Keratinocyte (primary cell): ENCODE measurements at regions not wholly inside any gene's neighbourhood (a gene's known extent, or its start where the extent isn't known, plus 50 kb on each side); places are given as distances from the start of the nearest gene placed in this dataset.

ENCODE experiments used
- DNase-seq: peaks from one replicate; pipeline ENCODE4 v3.0.0-alpha.2; 2011; ENCODE audit warnings: low read depth, missing footprints, low spot score
- FAIRE-seq: peaks from 2 replicates; lab custom pipeline; 2011; peaks lifted over from hg19 to GRCh38; lab: Jason Lieb, UNC
- H2AFZ ChIP-seq: 2 replicates; pipeline ENCODE4 v1.6.0; 2012; ENCODE audit warnings: low read length, control low read depth, inconsistent platforms; ENCODE audit not compliant: control insufficient read depth
- H3K27ac ChIP-seq: 2 replicates; pipeline ENCODE4 v1.5.1; 2011; ENCODE audit warnings: low read length; ENCODE audit not compliant: control insufficient read depth, insufficient read depth
- H3K27me3 ChIP-seq: 3 replicates; pipeline ENCODE4 v1.6.0; 2011; ENCODE audit warnings: low read length; ENCODE audit not compliant: control insufficient read depth, insufficient read depth; ENCODE audit errors: extremely low read depth
- H3K36me3 ChIP-seq, 2 experiments: 2 replicates in 1 of 2; 3 replicates in 1 of 2; pipeline ENCODE4 v1.5.1; 2011; ENCODE audit warnings: low read length in 2 of 2, mild to moderate bottlenecking in 1 of 2; ENCODE audit not compliant: control insufficient read depth in 2 of 2, insufficient read depth in 2 of 2; ENCODE audit errors: extremely low read depth in 1 of 2
- H3K4me1 ChIP-seq: 3 replicates; pipeline ENCODE4 v1.5.1; 2011; ENCODE audit warnings: low read length; ENCODE audit not compliant: control insufficient read depth, insufficient read depth; ENCODE audit errors: extremely low read depth
- H3K4me2 ChIP-seq: 3 replicates; pipeline ENCODE4 v1.6.0; 2011; ENCODE audit warnings: low read depth, low read length; ENCODE audit not compliant: control insufficient read depth, insufficient read depth; ENCODE audit errors: extremely low read depth
- H3K4me3 ChIP-seq, 3 experiments: fragments of 200-600 bp in 1 of 3; sonication (generic) in 1 of 3; 2 replicates in 2 of 3; 3 replicates in 1 of 3; pipeline ENCODE4 v1.5.1; 2011 to 2016; ENCODE audit warnings: low read length in 3 of 3, mild to moderate bottlenecking in 3 of 3, control low read depth in 2 of 3, inconsistent platforms in 1 of 3, low read depth in 1 of 3, mixed read lengths in 1 of 3, mixed run types in 1 of 3, moderate library complexity in 1 of 3; ENCODE audit not compliant: control insufficient read depth in 2 of 3, insufficient read depth in 2 of 3; ENCODE audit errors: extremely low read depth in 1 of 3
- H3K79me2 ChIP-seq: 2 replicates; pipeline ENCODE4 v1.6.0; 2012; ENCODE audit warnings: low read length; ENCODE audit not compliant: control insufficient read depth, insufficient read depth
- H3K9ac ChIP-seq: 3 replicates; pipeline ENCODE4 v1.6.0; 2011; ENCODE audit warnings: low read length; ENCODE audit not compliant: control insufficient read depth, insufficient read depth; ENCODE audit errors: extremely low read depth
- H3K9me1 ChIP-seq: 3 replicates; pipeline ENCODE4 v1.6.0; 2011; ENCODE audit warnings: low read length; ENCODE audit not compliant: control insufficient read depth, insufficient read depth; ENCODE audit errors: extremely low read depth
- H3K9me3 ChIP-seq: 2 replicates; pipeline ENCODE4 v1.5.1; 2012; ENCODE audit warnings: low read depth, low read length; ENCODE audit not compliant: control insufficient read depth
- H4K20me1 ChIP-seq: 3 replicates; pipeline ENCODE4 v1.6.0; 2011; ENCODE audit warnings: low read length; ENCODE audit not compliant: control insufficient read depth, insufficient read depth; ENCODE audit errors: extremely low read depth
- CTCF ChIP-seq, 3 experiments: IDR thresholded peaks in 1 of 3; conservative IDR thresholded peaks in 1 of 3; optimal IDR thresholded peaks in 1 of 3; 2 replicates in 2 of 3; 3 replicates in 1 of 3; pipeline versions ENCODE3 to v1.5.1; 2011; ENCODE audit warnings: low read length in 3 of 3, mild to moderate bottlenecking in 3 of 3, moderate library complexity in 2 of 3, control low read depth in 1 of 3, inconsistent platforms in 1 of 3; ENCODE audit not compliant: insufficient read depth in 2 of 3; ENCODE audit errors: extremely low read depth in 1 of 3
- EZH2 ChIP-seq: IDR thresholded peaks from one replicate; pipeline ENCODE4 v1.6.1; 2012; ENCODE audit warnings: inconsistent platforms, mild to moderate bottlenecking, low read length, moderate library complexity
- dilution Hi-C: fragments of 300-500 bp; cut with MboI; formaldehyde crosslinking; loops from one replicate; pipeline ENCODE4 v1.7.0; 2020; ENCODE audit warnings: low sequenced_read_pairs; ENCODE audit not compliant: extremely low pct_ligation_motif_present

DNA sequence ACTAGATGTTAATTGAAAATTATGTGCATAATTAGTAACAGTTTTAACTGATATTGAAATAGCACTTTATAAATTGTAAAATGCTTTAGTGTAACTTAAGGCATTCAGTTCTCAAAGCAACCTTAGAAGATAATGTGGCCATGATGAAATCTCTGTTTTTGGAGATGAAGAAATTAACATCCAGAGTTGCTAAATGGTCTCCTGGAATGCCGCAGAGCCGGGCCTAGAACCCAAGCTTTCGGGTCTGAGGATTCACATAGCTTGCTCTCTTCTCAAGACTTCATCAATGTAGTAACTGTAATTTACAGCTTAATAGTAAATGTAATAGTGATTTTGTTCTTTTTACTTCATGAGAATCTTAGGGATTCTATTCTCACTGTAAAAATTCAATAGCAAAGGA lies 272.3 kb downstream of the HS3ST3A1 start:
- FAIRE-seq (no peak), DNase-seq (no peak)
- H3K4me2 ChIP-seq, result no peak overlapping the region
- H3K4me1 ChIP-seq, result no peaks in the 10 kb centered on the region
- no peaks in the 10 kb centered on the region for H4K20me1 ChIP-seq
- TF ChIP-seq CTCF (optimal IDR thresholded peaks at IDR 0.05 in 1 of 3, IDR thresholded peaks at IDR 0.05 in 1 of 3, conservative IDR thresholded peaks at IDR 0.05 in 1 of 3; ENCODE audit: extremely low read depth in 1 of 3, insufficient read depth in 2 of 3, low read length in 3 of 3) (no peak), EZH2 (no peak)
- dilution Hi-C loops, result no loop called here
- H3K27me3 ChIP-seq, result no peaks in the 10 kb centered on the region
- H3K4me3 ChIP-seq, result no peak overlapping the region
- H3K9ac ChIP-seq, result no peak overlapping the region
- H3K27ac ChIP-seq, result no peak overlapping the region
- H3K36me3 ChIP-seq, result no peaks in the 10 kb centered on the region
- no peaks in the 10 kb centered on the region for H3K79me2 ChIP-seq
- no peaks in the 10 kb centered on the region for H3K9me3 ChIP-seq
- H2AFZ ChIP-seq, result no peak overlapping the region
- no peaks in the 10 kb centered on the region for H3K9me1 ChIP-seq

GRCh38 chr17:13323990-13324389 lies 277.7 kb downstream of the HS3ST3A1 start:
- no peak overlapping the region for H2AFZ ChIP-seq
- DNase-seq (no peak), FAIRE-seq (no peak)
- H3K4me3 ChIP-seq, result no peak overlapping the region
- no peak for TF ChIP-seq EZH2
- TF ChIP-seq CTCF (optimal IDR thresholded peaks at IDR 0.05 in 1 of 3, IDR thresholded peaks at IDR 0.05 in 1 of 3, conservative IDR thresholded peaks at IDR 0.05 in 1 of 3; ENCODE audit: extremely low read depth in 1 of 3, insufficient read depth in 2 of 3, low read length in 3 of 3), result no peak
- dilution Hi-C loops, result no loop called here
- H3K36me3 ChIP-seq, result no peaks in the 10 kb centered on the region
- H3K9me3 ChIP-seq, result no peaks in the 10 kb centered on the region
- no peaks in the 10 kb centered on the region for H4K20me1 ChIP-seq
- no peak overlapping the region for H3K4me2 ChIP-seq
- H3K27ac ChIP-seq, result no peak overlapping the region
- no peak overlapping the region for H3K9ac ChIP-seq
- no peaks in the 10 kb centered on the region for H3K4me1 ChIP-seq
- H3K9me1 ChIP-seq, result no peaks in the 10 kb centered on the region
- no peaks in the 10 kb centered on the region for H3K79me2 ChIP-seq
- no peaks in the 10 kb centered on the region for H3K27me3 ChIP-seq
